ENCODE measurements at regions not wholly inside any gene's neighbourhood (a gene's known extent, or its start where the extent isn't known, plus 50 kb on each side); places are given as distances from the start of the nearest gene placed in this dataset.

- in situ Hi-C loops (cut with MboI; ENCODE audit: low sequenced_read_pairs) = no loop called here
These were observed 66.1 kb downstream of the LEPR start for GRCh38 chr1:65486613-65487012.

GRCh38 chr1:65489481-65489880 lies 69.0 kb downstream of the LEPR start:
- in situ Hi-C loops (cut with MboI; ENCODE audit: low sequenced_read_pairs) = no loop called here

GRCh38 chr1:65490231-65491009 lies 70.0 kb downstream of the LEPR start:
- in situ Hi-C loops (cut with MboI; ENCODE audit: low sequenced_read_pairs) = no loop called here

GRCh38 chr1:65491472-65491871 lies 71.0 kb downstream of the LEPR start:
- in situ Hi-C loops (cut with MboI; ENCODE audit: low sequenced_read_pairs) = no loop called here

GRCh38 chr1:65493802-65494201 lies 73.3 kb downstream of the LEPR start:
- in situ Hi-C loops (cut with MboI; ENCODE audit: low sequenced_read_pairs) = no loop called here

- in situ Hi-C loops (cut with MboI; ENCODE audit: low sequenced_read_pairs) = no loop called here
These were observed 74.2 kb downstream of the LEPR start for GRCh38 chr1:65494671-65495070.

- in situ Hi-C loops (cut with MboI; ENCODE audit: low sequenced_read_pairs) = no loop called here
These were observed 74.7 kb downstream of the LEPR start for GRCh38 chr1:65495137-65495536.

- in situ Hi-C loops (cut with MboI; ENCODE audit: low sequenced_read_pairs) = no loop called here
These were observed 76.9 kb downstream of the LEPR start for GRCh38 chr1:65497256-65497830.

- in situ Hi-C loops (cut with MboI; ENCODE audit: low sequenced_read_pairs) = no loop called here
These were observed 83.0 kb downstream of the LEPR start for GRCh38 chr1:65503427-65503826.

GRCh38 chr1:65504263-65504662 lies 83.8 kb downstream of the LEPR start:
- in situ Hi-C loops (cut with MboI; ENCODE audit: low sequenced_read_pairs) = no loop called here

- in situ Hi-C loops (cut with MboI; ENCODE audit: low sequenced_read_pairs) = no loop called here
These were observed 85.3 kb downstream of the LEPR start for GRCh38 chr1:65505547-65506300.

- in situ Hi-C loops (cut with MboI; ENCODE audit: low sequenced_read_pairs) = no loop called here
These were observed 87.6 kb downstream of the LEPR start for GRCh38 chr1:65508051-65508450.

GRCh38 chr1:65509912-65510680 lies 89.6 kb downstream of the LEPR start:
- in situ Hi-C loops (cut with MboI; ENCODE audit: low sequenced_read_pairs) = no loop called here

GRCh38 chr1:65510961-65511360 lies 90.5 kb downstream of the LEPR start:
- in situ Hi-C loops (cut with MboI; ENCODE audit: low sequenced_read_pairs) = no loop called here

GRCh38 chr1:65512383-65512782 lies 91.9 kb downstream of the LEPR start:
- in situ Hi-C loops (cut with MboI; ENCODE audit: low sequenced_read_pairs) = no loop called here

- in situ Hi-C loops (cut with MboI; ENCODE audit: low sequenced_read_pairs) = no loop called here
These were observed 92.7 kb downstream of the LEPR start for GRCh38 chr1:65512967-65513780.

GRCh38 chr1:65514041-65514440 lies 93.6 kb downstream of the LEPR start:
- in situ Hi-C loops (cut with MboI; ENCODE audit: low sequenced_read_pairs) = no loop called here

- in situ Hi-C loops (cut with MboI; ENCODE audit: low sequenced_read_pairs) = no loop called here
These were observed 104.4 kb downstream of the LEPR start for GRCh38 chr1:65524931-65525265.

- in situ Hi-C loops (cut with MboI; ENCODE audit: low sequenced_read_pairs) = no loop called here
These were observed 105.0 kb downstream of the LEPR start for GRCh38 chr1:65525266-65526048.

- in situ Hi-C loops (cut with MboI; ENCODE audit: low sequenced_read_pairs) = no loop called here
These were observed 105.6 kb downstream of the LEPR start for GRCh38 chr1:65526049-65526556.

All from HL-60/S4 treated with retinoic acid at 250 ng/mL for 4 days and 3 days (cell line).